Neuronal stem cell (in vitro differentiated cells): ENCODE measurements at regions not wholly inside any gene's neighbourhood (a gene's known extent, or its start where the extent isn't known, plus 50 kb on each side); places are given as distances from the start of the nearest gene placed in this dataset.

Experiments used
- DNase-seq: peaks from one replicate; pipeline ENCODE4 v3.0.0-alpha.2; 2013; ENCODE audit warnings: low spot score
- H2AFZ ChIP-seq: one replicate; pipeline ENCODE4 v1.6.1; 2013; ENCODE audit warnings: mild to moderate bottlenecking, low read length, inconsistent platforms
- H2AK5ac ChIP-seq: 2 replicates; pipeline ENCODE4 v1.6.1; 2013; ENCODE audit warnings: low read depth, mild to moderate bottlenecking, inconsistent platforms, low read length, moderate library complexity, mixed read lengths
- H2BK120ac ChIP-seq: 2 replicates; pipeline ENCODE4 v1.6.1; 2013; ENCODE audit warnings: low read depth, mild to moderate bottlenecking, inconsistent platforms, low read length, moderate library complexity, mixed read lengths
- H2BK12ac ChIP-seq: one replicate; pipeline ENCODE4 v1.6.1; 2013; ENCODE audit warnings: low read length, inconsistent platforms
- H2BK15ac ChIP-seq: 2 replicates; pipeline ENCODE4 v1.6.1; 2013; ENCODE audit warnings: mild to moderate bottlenecking, low read length, inconsistent platforms, mixed read lengths
- H2BK5ac ChIP-seq: one replicate; pipeline ENCODE4 v1.6.1; 2013; ENCODE audit warnings: inconsistent platforms, mild to moderate bottlenecking, low read length, moderate library complexity
- H3K14ac ChIP-seq: one replicate; pipeline ENCODE4 v1.6.1; 2013; ENCODE audit warnings: low read length, inconsistent platforms
- H3K18ac ChIP-seq: 2 replicates; pipeline ENCODE4 v1.6.1; 2013; ENCODE audit warnings: low read length, inconsistent platforms
- H3K23ac ChIP-seq: 2 replicates; pipeline ENCODE4 v1.6.1; 2013; ENCODE audit warnings: low read depth, mild to moderate bottlenecking, mixed read lengths, low read length, inconsistent platforms; ENCODE audit not compliant: poor library complexity
- H3K27ac ChIP-seq: replicated peaks from 3 replicates; pipeline ENCODE4 v1.5.1; 2013; ENCODE audit warnings: low read length, inconsistent platforms
- H3K27me3 ChIP-seq, 3 experiments: 2 replicates each; pipeline ENCODE4 v1.6.1; 2013; ENCODE audit warnings: low read length in 3 of 3, mild to moderate bottlenecking in 2 of 3, inconsistent platforms in 1 of 3, low read depth in 1 of 3, mixed read lengths in 1 of 3, moderate library complexity in 1 of 3; ENCODE audit not compliant: control insufficient read depth in 3 of 3, insufficient read depth in 3 of 3
- H3K36me3 ChIP-seq, 2 donors: replicated peaks in 1 of 2; 2 replicates each; pipeline ENCODE4 v1.6.1; 2013; ENCODE audit warnings: low read length in 2 of 2; ENCODE audit not compliant: control insufficient read depth in 2 of 2, insufficient read depth in 2 of 2
- H3K4ac ChIP-seq: 2 replicates; pipeline ENCODE4 v1.6.1; 2013; ENCODE audit warnings: inconsistent platforms, mild to moderate bottlenecking, low read length, moderate library complexity
- H3K4me1 ChIP-seq, 2 donors: 1 replicate in 1 of 2; 2 replicates in 1 of 2; pipeline ENCODE4 v1.6.1; 2013; ENCODE audit warnings: low read length in 2 of 2, low read depth in 1 of 2; ENCODE audit not compliant: control insufficient read depth in 2 of 2, insufficient read depth in 1 of 2
- H3K4me2 ChIP-seq: one replicate; pipeline ENCODE4 v1.6.1; 2013; ENCODE audit warnings: mild to moderate bottlenecking, low read length, inconsistent platforms; ENCODE audit not compliant: insufficient read depth, poor library complexity, severe bottlenecking
- H3K4me3 ChIP-seq, 2 donors: 2 replicates each; pipeline ENCODE4 v1.5.1; 2013; ENCODE audit warnings: low read length in 2 of 2, mild to moderate bottlenecking in 2 of 2, inconsistent platforms in 1 of 2, moderate library complexity in 1 of 2
- H3K79me1 ChIP-seq: one replicate; pipeline ENCODE4 v1.6.1; 2013; ENCODE audit warnings: low read depth, mild to moderate bottlenecking, inconsistent platforms, low read length, moderate library complexity
- H3K9ac ChIP-seq: one replicate; pipeline ENCODE4 v1.6.1; 2013; ENCODE audit warnings: mild to moderate bottlenecking, low read depth, low read length, inconsistent platforms; ENCODE audit not compliant: poor library complexity
- H3K9me3 ChIP-seq, 2 donors: replicated peaks in 1 of 2; 2 replicates each; pipeline versions ENCODE3 to v1.6.1; 2013; ENCODE audit warnings: low read length in 2 of 2, mild to moderate bottlenecking in 2 of 2, inconsistent platforms in 1 of 2, low read depth in 1 of 2, mixed read lengths in 1 of 2, moderate library complexity in 1 of 2; ENCODE audit not compliant: control insufficient read depth in 2 of 2, insufficient read depth in 1 of 2
- H4K8ac ChIP-seq: one replicate; pipeline ENCODE4 v1.6.1; 2013; ENCODE audit warnings: low read depth, mild to moderate bottlenecking, inconsistent platforms, low read length, moderate library complexity
- H4K91ac ChIP-seq: one replicate; pipeline ENCODE4 v1.6.1; 2013; ENCODE audit warnings: low read length, low read depth, mild to moderate bottlenecking, inconsistent platforms; ENCODE audit not compliant: poor library complexity
- WGBS, 2 donors: extraction: QIAGEN DNeasy Blood & Tissue Kit; methylation state at CpG; one replicate each; pipeline ENCODE4 v1.1.7; 2013; ENCODE audit warnings: missing lambda C conversion rate in 2 of 2, mixed read lengths in 1 of 2; ENCODE audit not compliant: insufficient read length in 2 of 2, insufficient replicate concordance in 1 of 2; ENCODE audit errors: extremely low coverage in 2 of 2; 5-methylcytosine and 5-hydroxymethylcytosine counted together

DNA sequence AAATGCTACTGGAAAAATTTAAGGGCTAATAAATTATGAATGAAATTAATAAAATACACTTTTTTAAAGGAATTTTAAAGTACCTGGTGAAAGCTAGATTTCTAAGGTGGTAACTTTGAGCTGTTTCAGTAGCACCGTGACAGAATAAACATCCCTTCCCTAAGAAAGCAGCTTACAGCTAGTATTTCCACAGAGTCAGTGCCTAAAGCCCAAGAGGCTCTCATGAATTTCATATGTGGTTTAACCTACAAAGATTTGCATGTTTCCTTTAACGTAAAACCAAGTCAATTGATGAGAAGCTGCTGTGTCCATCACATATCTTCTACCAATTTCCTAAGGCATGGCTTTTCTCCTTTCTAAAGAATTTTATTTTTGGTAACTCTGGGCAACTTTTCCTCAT, 56.8 kb downstream of the IFNG start:
- no peak overlapping the region for H2AK5ac ChIP-seq
- H3K36me3 ChIP-seq: no peaks in the 10 kb centered on the region
- H2BK5ac ChIP-seq: no peak overlapping the region
- no peak overlapping the region for H3K4ac ChIP-seq
- no peaks in the 10 kb centered on the region for H3K27me3 ChIP-seq
- no peak overlapping the region for H3K4me2 ChIP-seq
- H3K79me1 ChIP-seq: no peaks in the 10 kb centered on the region
- H2BK120ac ChIP-seq: no peak overlapping the region
- no peak overlapping the region for H3K14ac ChIP-seq
- H3K18ac ChIP-seq: no peak overlapping the region
- H3K27ac ChIP-seq: no peak overlapping the region
- H4K91ac ChIP-seq: no peak overlapping the region
- no peak overlapping the region for H4K8ac ChIP-seq
- no CpG with 5 or more reads among the region's 2 CpGs for WGBS, 2 donors
- H2BK15ac ChIP-seq: no peak overlapping the region
- no peak for DNase-seq
- H2BK12ac ChIP-seq: no peak overlapping the region
- no peaks in the 10 kb centered on the region for H3K4me1 ChIP-seq
- no peak overlapping the region for H3K23ac ChIP-seq
- no peak overlapping the region for H3K4me3 ChIP-seq
- no peaks in the 10 kb centered on the region for H3K9me3 ChIP-seq
- H2AFZ ChIP-seq: no peak overlapping the region
- H3K9ac ChIP-seq: no peak overlapping the region

DNA sequence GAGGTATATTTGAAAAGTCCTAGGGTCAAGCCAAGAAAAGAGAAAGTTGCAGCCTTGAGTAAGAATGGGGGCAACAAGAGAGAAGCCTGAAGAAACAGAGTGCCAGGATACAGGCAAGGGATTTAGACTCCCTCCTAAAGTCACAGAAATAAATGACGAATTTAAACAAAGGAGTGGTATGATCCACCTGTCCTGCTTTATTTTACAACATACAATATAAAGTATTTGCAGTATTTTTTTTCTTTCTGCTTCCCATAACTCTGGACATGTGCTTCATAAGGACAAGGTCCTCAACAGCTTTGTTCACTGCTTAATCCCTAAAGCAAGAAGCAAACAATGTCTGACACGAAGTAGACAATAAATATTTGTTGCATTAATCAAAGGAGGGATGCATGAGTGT, 57.4 kb downstream of the IFNG start:
- no peaks in the 10 kb centered on the region for H3K4me1 ChIP-seq
- H3K79me1 ChIP-seq: no peaks in the 10 kb centered on the region
- H3K9me3 ChIP-seq: no peaks in the 10 kb centered on the region
- H3K14ac ChIP-seq: no peak overlapping the region
- H4K91ac ChIP-seq: no peak overlapping the region
- no peak overlapping the region for H4K8ac ChIP-seq
- H3K18ac ChIP-seq: no peak overlapping the region
- DNase-seq: no peak
- H3K4me3 ChIP-seq: no peak overlapping the region
- no peak overlapping the region for H3K9ac ChIP-seq
- no peaks in the 10 kb centered on the region for H3K36me3 ChIP-seq
- H3K23ac ChIP-seq: no peak overlapping the region
- H2BK5ac ChIP-seq: no peak overlapping the region
- H2BK120ac ChIP-seq: no peak overlapping the region
- H2BK12ac ChIP-seq: no peak overlapping the region
- no peak overlapping the region for H3K4me2 ChIP-seq
- H2AFZ ChIP-seq: no peak overlapping the region
- no peak overlapping the region for H3K27ac ChIP-seq
- no peak overlapping the region for H2AK5ac ChIP-seq
- no peaks in the 10 kb centered on the region for H3K27me3 ChIP-seq
- H2BK15ac ChIP-seq: no peak overlapping the region
- H3K4ac ChIP-seq: no peak overlapping the region
- WGBS, 2 donors: no CpG with 5 or more reads among the region's 2 CpGs

DNA sequence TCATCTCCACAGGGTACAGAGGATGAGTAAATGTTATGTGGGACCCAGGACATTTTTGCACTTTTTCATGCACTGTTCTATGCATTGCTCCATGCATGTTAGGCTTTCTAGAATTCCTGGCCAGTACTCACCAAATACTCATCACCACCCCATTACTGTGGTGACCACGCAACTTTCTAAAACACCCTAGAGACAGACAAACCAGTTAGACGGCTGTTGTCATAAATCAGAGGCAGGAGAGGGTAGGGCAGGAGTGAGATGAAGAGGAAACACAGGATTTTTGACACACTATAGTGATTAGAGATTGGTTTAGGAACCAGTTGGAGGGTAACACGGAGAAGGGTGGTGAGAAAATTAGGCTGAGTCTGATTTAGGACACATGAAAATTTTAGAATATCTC, 59.3 kb downstream of the IFNG start:
- no peak overlapping the region for H3K27ac ChIP-seq
- H2BK15ac ChIP-seq: no peak overlapping the region
- no peak overlapping the region for H3K4ac ChIP-seq
- H2BK5ac ChIP-seq: no peak overlapping the region
- no peak overlapping the region for H2BK120ac ChIP-seq
- H3K4me2 ChIP-seq: no peak overlapping the region
- no peak overlapping the region for H2BK12ac ChIP-seq
- no peak overlapping the region for H3K23ac ChIP-seq
- H3K36me3 ChIP-seq: no peaks in the 10 kb centered on the region
- H3K18ac ChIP-seq: no peak overlapping the region
- no peak overlapping the region for H2AK5ac ChIP-seq
- no peaks in the 10 kb centered on the region for H3K27me3 ChIP-seq
- H3K9ac ChIP-seq: no peak overlapping the region
- WGBS, 2 donors: no CpG with 5 or more reads among the region's 3 CpGs
- no peak overlapping the region for H3K4me3 ChIP-seq
- no peaks in the 10 kb centered on the region for H3K79me1 ChIP-seq
- no peaks in the 10 kb centered on the region for H3K4me1 ChIP-seq
- H2AFZ ChIP-seq: no peak overlapping the region
- no peaks in the 10 kb centered on the region for H3K9me3 ChIP-seq
- no peak for DNase-seq
- H4K91ac ChIP-seq: no peak overlapping the region
- H3K14ac ChIP-seq: no peak overlapping the region
- H4K8ac ChIP-seq: no peak overlapping the region

- Histone ChIP-seq H3K9me3 (no peaks in the 10 kb centered on the region), H3K27me3 (no peaks in the 10 kb centered on the region), H3K23ac (no peak overlapping the region), H2BK12ac (no peak overlapping the region), H4K8ac (no peak overlapping the region), H3K18ac (no peak overlapping the region), H3K27ac (no peak overlapping the region), H3K79me1 (no peaks in the 10 kb centered on the region), H2BK120ac (no peak overlapping the region), H3K9ac (no peak overlapping the region), H3K4me1 (no peaks in the 10 kb centered on the region), H2AK5ac (no peak overlapping the region), H2AFZ (no peak overlapping the region), H3K14ac (no peak overlapping the region), H2BK5ac (no peak overlapping the region), H2BK15ac (no peak overlapping the region), H3K4ac (no peak overlapping the region), H3K4me3 (no peak overlapping the region), H3K36me3 (no peaks in the 10 kb centered on the region), H3K4me2 (no peak overlapping the region), H4K91ac (no peak overlapping the region)
- WGBS, 2 donors: no CpG with 5 or more reads among the region's 1 CpG
- DNase-seq: no peak
These were observed 60.6 kb downstream of the IFNG start for GRCh38 chr12:68098939-68099338.
